GM23248 (cell line): ENCODE measurements at regions not wholly inside any gene's neighbourhood (a gene's known extent, or its start where the extent isn't known, plus 50 kb on each side); places are given as distances from the start of the nearest gene placed in this dataset.

Source experiments
- EZH2 ChIP-seq: fragments of 200-600 bp; sonication (generic); IDR thresholded peaks from 2 replicates; pipeline ENCODE4 v1.6.1; 2018; ENCODE audit warnings: antibody characterized with exemption, mild to moderate bottlenecking; ENCODE audit not compliant: insufficient read depth, poor library complexity, severe bottlenecking
- EZH2phosphoT487 ChIP-seq: fragments of 200-600 bp; sonication (generic); IDR thresholded peaks from 2 replicates; pipeline ENCODE4 v1.6.1; 2018; ENCODE audit warnings: antibody characterized with exemption, moderate library complexity, mild to moderate bottlenecking, low read depth; ENCODE audit not compliant: insufficient read depth

- TF ChIP-seq EZH2phosphoT487 (no peak), EZH2 (no peak)
These were observed 147.6 kb downstream of the PAH start for GRCh38 chr12:102769323-102769916.
